H1 (cell line): ENCODE measurements at regions not wholly inside any gene's neighbourhood (a gene's known extent, or its start where the extent isn't known, plus 50 kb on each side); places are given as distances from the start of the nearest gene placed in this dataset.

Experiments
- CTCF ChIA-PET: fragments of 300-600 bp; sonication (Branson Sonifier 250); formaldehyde crosslinking; loops from one replicate; lab custom pipeline; 2021; ENCODE audit not compliant: partially characterized antibody; lab: Charles Lee
- POLR2A ChIA-PET: fragments of 300-600 bp; sonication (Branson Sonifier 250); formaldehyde crosslinking; loops from one replicate; lab custom pipeline; 2021; ENCODE audit warnings: inconsistent platforms; ENCODE audit not compliant: partially characterized antibody; lab: Charles Lee
- DNase-seq, 2 experiments: peaks; one replicate each; pipeline versions ENCODE4 v3.0.0 to v3.0.0-alpha.2; 2010 to 2022; ENCODE audit warnings: low spot score in 2 of 2, low read depth in 1 of 2, mixed read lengths in 1 of 2
- FAIRE-seq: peaks from 2 replicates; lab custom pipeline; 2011; peaks lifted over from hg19 to GRCh38; lab: Jason Lieb, UNC
- H2AFZ ChIP-seq: 2 replicates; pipeline ENCODE4 v1.8.1; 2012; ENCODE audit warnings: low read length, inconsistent platforms
- H2AK5ac ChIP-seq: 2 replicates; pipeline ENCODE4 v1.6.1; 2013; ENCODE audit warnings: low read depth, low read length
- H2BK120ac ChIP-seq: replicated peaks from 2 replicates; pipeline ENCODE3; 2013; ENCODE audit warnings: low read depth, low read length, inconsistent platforms
- H2BK12ac ChIP-seq: 2 replicates; pipeline ENCODE4 v1.6.1; 2013; ENCODE audit warnings: low read depth, low read length
- H2BK15ac ChIP-seq: 2 replicates; pipeline ENCODE4 v1.6.1; 2013; ENCODE audit warnings: low read length
- H2BK20ac ChIP-seq: 2 replicates; pipeline ENCODE4 v1.6.1; 2013; ENCODE audit warnings: low read length
- H2BK5ac ChIP-seq: 2 replicates; pipeline ENCODE4 v1.6.1; 2013; ENCODE audit warnings: low read depth, low read length
- H3K14ac ChIP-seq: 2 replicates; pipeline ENCODE4 v1.6.1; 2013; ENCODE audit warnings: inconsistent platforms; ENCODE audit not compliant: insufficient read length
- H3K18ac ChIP-seq: 2 replicates; pipeline ENCODE4 v1.6.1; 2013; ENCODE audit warnings: low read length; ENCODE audit errors: extremely low read depth
- H3K23ac ChIP-seq: 2 replicates; pipeline ENCODE4 v1.6.1; 2013; ENCODE audit warnings: inconsistent platforms; ENCODE audit not compliant: insufficient read length
- H3K23me2 ChIP-seq: 2 replicates; pipeline ENCODE4 v1.6.1; 2013; ENCODE audit warnings: low read depth, low read length
- H3K27ac ChIP-seq: 2 replicates; pipeline ENCODE4 v1.6.1; 2011; ENCODE audit warnings: low read depth, low read length, inconsistent platforms
- H3K27me3 ChIP-seq, 4 experiments: replicated peaks in 1 of 4; 1 replicate in 1 of 4; 2 replicates in 3 of 4; pipeline versions ENCODE4 v1.6.1 to v1.8.1; 2011 to 2013; ENCODE audit warnings: low read length in 3 of 4, mild to moderate bottlenecking in 3 of 4, inconsistent platforms in 2 of 4, mixed read lengths in 2 of 4, moderate library complexity in 1 of 4; ENCODE audit not compliant: control insufficient read depth in 3 of 4, insufficient read depth in 3 of 4; ENCODE audit errors: extremely low read depth in 1 of 4
- H3K36me3 ChIP-seq, 4 experiments: 2 replicates each; pipeline versions ENCODE4 v1.6.1 to v1.8.1; 2011 to 2013; ENCODE audit warnings: mild to moderate bottlenecking in 4 of 4, low read length in 3 of 4, moderate library complexity in 2 of 4, control low read depth in 1 of 4, inconsistent platforms in 1 of 4; ENCODE audit not compliant: insufficient read depth in 4 of 4, control insufficient read depth in 2 of 4
- H3K4ac ChIP-seq: replicated peaks from 2 replicates; pipeline ENCODE3; 2013; ENCODE audit warnings: low read length, low read depth, mixed read lengths, inconsistent platforms; ENCODE audit not compliant: insufficient read length
- H3K4me1 ChIP-seq, 4 experiments: replicated peaks in 1 of 4; 1 replicate in 1 of 4; 2 replicates in 3 of 4; pipeline versions ENCODE4 v1.6.1 to v1.8.1; 2011 to 2013; ENCODE audit warnings: low read length in 3 of 4, inconsistent platforms in 2 of 4, mixed read lengths in 1 of 4; ENCODE audit not compliant: insufficient read depth in 4 of 4, control insufficient read depth in 3 of 4
- H3K4me2 ChIP-seq, 2 experiments: 2 replicates each; pipeline versions ENCODE4 v1.6.1 to v1.8.1; 2011 to 2013; ENCODE audit warnings: low read depth in 2 of 2, low read length in 2 of 2, control low read depth in 1 of 2, inconsistent platforms in 1 of 2, mild to moderate bottlenecking in 1 of 2; ENCODE audit not compliant: insufficient read depth in 1 of 2
- H3K4me3 ChIP-seq, 4 experiments: fragments of 200-600, 300-600 bp in 1 of 4; sonication (generic), shearing (Covaris generic), sonication (Bioruptor Twin) in 1 of 4; 2 replicates each; pipeline versions ENCODE4 v1.5.1 to v1.8.1; 2011 to 2016; ENCODE audit warnings: low read length in 4 of 4, low read depth in 3 of 4, control low read depth in 2 of 4, inconsistent platforms in 2 of 4, mild to moderate bottlenecking in 2 of 4, mixed read lengths in 1 of 4, moderate library complexity in 1 of 4; ENCODE audit not compliant: insufficient read depth in 2 of 4; ENCODE audit errors: extremely low read depth in 1 of 4
- H3K56ac ChIP-seq: replicated peaks from 2 replicates; pipeline ENCODE3; 2013; ENCODE audit warnings: low read depth, mild to moderate bottlenecking, mixed read lengths, low read length, inconsistent platforms; ENCODE audit not compliant: insufficient read length
- H3K79me1 ChIP-seq: 2 replicates; pipeline ENCODE4 v1.6.1; 2013; ENCODE audit warnings: low read depth, low read length, control low read depth
- H3K79me2 ChIP-seq, 2 experiments: 2 replicates each; pipeline versions ENCODE4 v1.6.1 to v1.8.1; 2012 to 2013; ENCODE audit warnings: low read length in 2 of 2, mild to moderate bottlenecking in 2 of 2, inconsistent platforms in 1 of 2; ENCODE audit not compliant: insufficient read depth in 2 of 2, control insufficient read depth in 1 of 2
- H3K9ac ChIP-seq, 4 experiments: replicated peaks in 1 of 4; 1 replicate in 1 of 4; 2 replicates in 3 of 4; pipeline versions ENCODE4 v1.6.1 to v1.8.1; 2011 to 2013; ENCODE audit warnings: low read depth in 3 of 4, low read length in 3 of 4, control low read depth in 2 of 4, mild to moderate bottlenecking in 2 of 4, moderate library complexity in 2 of 4, inconsistent platforms in 1 of 4; ENCODE audit errors: extremely low read depth in 1 of 4
- H3K9me3 ChIP-seq, 2 experiments: 2 replicates each; pipeline versions ENCODE4 v1.6.1 to v1.8.1; 2012 to 2013; ENCODE audit warnings: mild to moderate bottlenecking in 2 of 2, moderate library complexity in 2 of 2, control low read depth in 1 of 2, inconsistent platforms in 1 of 2, low read depth in 1 of 2, low read length in 1 of 2, mixed read lengths in 1 of 2; ENCODE audit not compliant: insufficient read depth in 2 of 2
- H4K20me1 ChIP-seq, 2 experiments: replicated peaks in 1 of 2; 2 replicates each; pipeline versions ENCODE3 to v1.8.1; 2011 to 2013; ENCODE audit warnings: inconsistent platforms in 2 of 2, low read length in 2 of 2, mild to moderate bottlenecking in 1 of 2; ENCODE audit not compliant: insufficient read depth in 2 of 2, control insufficient read depth in 1 of 2
- H4K5ac ChIP-seq: 2 replicates; pipeline ENCODE4 v1.6.1; 2013; ENCODE audit warnings: low read length, low read depth, mixed read lengths, inconsistent platforms; ENCODE audit not compliant: insufficient read length
- H4K8ac ChIP-seq: 2 replicates; pipeline ENCODE4 v1.8.0; 2013; ENCODE audit warnings: mild to moderate bottlenecking, moderate library complexity, low read length, inconsistent platforms; ENCODE audit not compliant: insufficient read depth; ENCODE audit errors: extremely low read depth
- H4K91ac ChIP-seq: replicated peaks from 2 replicates; pipeline ENCODE3; 2013; ENCODE audit warnings: low read length, mixed read lengths, inconsistent platforms; ENCODE audit not compliant: insufficient read length
- BACH1 ChIP-seq: IDR thresholded peaks from 2 replicates; pipeline ENCODE4 v1.6.1; 2012; ENCODE audit warnings: low read length, improper control_type of control experiment
- CBX8 ChIP-seq: fragments of 300-800, 300-1000 bp; sonication (generic); IDR thresholded peaks from 2 replicates; pipeline ENCODE4 v1.7.1; 2016; ENCODE audit warnings: low read depth, low read length, borderline replicate concordance
- CTBP2 ChIP-seq: IDR thresholded peaks from 2 replicates; pipeline ENCODE4 v1.7.0; 2011; ENCODE audit warnings: borderline replicate concordance, mild to moderate bottlenecking, moderate library complexity, mixed read lengths, low read length; ENCODE audit not compliant: insufficient read depth, insufficient read length
- FOSL1 ChIP-seq: IDR thresholded peaks from 2 replicates; pipeline ENCODE4 v1.6.1; 2011; ENCODE audit warnings: mild to moderate bottlenecking, low read depth, low read length, moderate library complexity; ENCODE audit not compliant: insufficient read depth
- HDAC6 ChIP-seq: IDR thresholded peaks from one replicate; pipeline ENCODE4 v1.7.1; 2012; ENCODE audit warnings: low read depth, mild to moderate bottlenecking, inconsistent platforms, low read length, moderate library complexity
- KDM1A ChIP-seq: fragments of 200-600, 300-600 bp; sonication (generic); IDR thresholded peaks from 2 replicates; pipeline ENCODE4 v1.7.1; 2016; ENCODE audit warnings: mild to moderate bottlenecking, low read length, borderline replicate concordance
- NRF1 ChIP-seq: IDR thresholded peaks from 2 replicates; pipeline ENCODE4 v1.6.1; 2011; ENCODE audit warnings: mild to moderate bottlenecking, low read depth, low read length, improper control_type of control experiment
- POLR2AphosphoS5 ChIP-seq: IDR thresholded peaks from 2 replicates; pipeline ENCODE4 v1.6.1; 2011; ENCODE audit warnings: low read depth, low read length
- RBBP5 ChIP-seq: IDR thresholded peaks from 2 replicates; pipeline ENCODE4 v1.7.1; 2012; ENCODE audit warnings: low read depth, mild to moderate bottlenecking, inconsistent platforms, low read length, moderate library complexity, borderline replicate concordance
- SP1 ChIP-seq: IDR thresholded peaks from 2 replicates; pipeline ENCODE4 v1.6.1; 2011; ENCODE audit warnings: low read depth, low read length
- SP4 ChIP-seq: IDR thresholded peaks from 2 replicates; pipeline ENCODE4 v1.6.1; 2012; ENCODE audit warnings: low read length, inconsistent platforms
- TBP ChIP-seq: IDR thresholded peaks from 2 replicates; pipeline ENCODE4 v1.6.1; 2011; ENCODE audit warnings: low read depth, low read length, improper control_type of control experiment
- WGBS, 2 experiments: shearing (Covaris generic) in 1 of 2; methylation state at CpG; one replicate each; pipeline versions ENCODE4 v1.1.6 to v1.1.7; 2013 to 2015; ENCODE audit warnings: low lambda C conversion rate in 2 of 2, mixed read lengths in 2 of 2, inconsistent platforms in 1 of 2, low coverage in 1 of 2, missing lambda C conversion rate in 1 of 2; ENCODE audit not compliant: insufficient replicate concordance in 2 of 2, insufficient coverage in 1 of 2, insufficient read length in 1 of 2; ENCODE audit errors: extremely low coverage in 1 of 2, missing lambda C conversion rate in 1 of 2; 5-methylcytosine and 5-hydroxymethylcytosine counted together

GRCh38 chr14:86442135-86442534 is 912.2 kb downstream of the FLRT2 start:
- TF ChIP-seq FOSL1 (no peak), SP4 (no peak), RBBP5 (no peak), POLR2AphosphoS5 (no peak), TBP (no peak), CTBP2 (no peak), CBX8 (no peak), NRF1 (no peak), KDM1A (no peak), HDAC6 (no peak), BACH1 (no peak), SP1 (no peak)
- TF ChIP-seq, all 59 proteins: peak for 0
- Histone ChIP-seq H4K5ac (no peak overlapping the region), H3K36me3 (no peaks in the 10 kb centered on the region), H2BK15ac (no peak overlapping the region), H3K4me1 (no peaks in the 10 kb centered on the region), H2BK5ac (no peak overlapping the region), H3K9me3 (no peaks in the 10 kb centered on the region), H3K27ac (no peak overlapping the region), H3K23me2 (no peaks in the 10 kb centered on the region), H3K27me3 (no peaks in the 10 kb centered on the region), H2AK5ac (no peak overlapping the region), H3K79me1 (no peaks in the 10 kb centered on the region), H3K4ac (no peak overlapping the region), H3K23ac (no peak overlapping the region), H3K56ac (no peak overlapping the region), H3K79me2 (no peaks in the 10 kb centered on the region), H2BK20ac (no peak overlapping the region), H4K8ac (no peak overlapping the region), H3K9ac (no peak overlapping the region), H4K91ac (no peak overlapping the region), H2BK12ac (no peak overlapping the region), H2AFZ (no peak overlapping the region; the same call in 1 of the 2 replicates), H3K14ac (no peak overlapping the region), H2BK120ac (no peak overlapping the region), H3K18ac (no peak overlapping the region), H4K20me1 (no peaks in the 10 kb centered on the region), H3K4me3 (no peak overlapping the region), H3K4me2 (no peak overlapping the region)
- DNase-seq, result no peak
- no peak for FAIRE-seq
- ChIA-PET POLR2A (no interaction called here), CTCF (interaction anchor here (1.5 kb wide), 1 partner anchor 12 kb away, joined by 3 read pairs; no protein-coding TSS in a partner anchor)
- 98% methylated on average over 8 of the region's 8 CpGs; no CpG with 5 or more reads in 1 of the 2 experiments for WGBS, 2 experiments
